NCI-H526 (cell line): ENCODE measurements at regions not wholly inside any gene's neighbourhood (a gene's known extent, or its start where the extent isn't known, plus 50 kb on each side); places are given as distances from the start of the nearest gene placed in this dataset.

Experiments
- DNase-seq, 2 experiments: peaks; one replicate each; lab custom pipeline; 2025; lab: John Stamatoyannopoulos, UW

GRCh38 chr20:24376311-24377099, 92.9 kb upstream of the SYNDIG1 start:
- peak; percentile 72 to 75 for DNase-seq

- no peak for DNase-seq
These were observed 96.1 kb upstream of the SYNDIG1 start for GRCh38 chr20:24373372-24373771.

- no peak for DNase-seq
These were observed 98.3 kb upstream of the SYNDIG1 start for GRCh38 chr20:24370911-24371695.

DNA sequence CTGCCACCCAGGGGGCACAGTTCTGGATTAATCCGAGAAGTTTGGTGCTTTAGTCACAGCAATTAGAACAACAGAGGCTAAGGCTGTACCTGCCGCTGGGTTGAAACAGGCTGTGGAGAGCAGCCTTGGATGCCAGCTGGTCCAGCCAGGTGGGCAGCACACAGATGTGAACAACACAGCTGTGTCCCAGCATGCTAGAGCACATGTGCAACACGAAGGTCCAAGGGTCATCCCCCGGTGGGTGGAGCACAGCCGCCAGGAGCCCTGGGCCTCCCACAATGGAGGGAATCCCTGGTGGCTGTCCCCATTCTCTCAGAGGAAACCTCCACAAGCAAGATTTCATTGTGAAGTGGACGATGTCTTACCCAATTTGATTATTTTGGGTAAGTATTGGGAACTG, 99.2 kb upstream of the SYNDIG1 start:
- no peak for DNase-seq

DNA sequence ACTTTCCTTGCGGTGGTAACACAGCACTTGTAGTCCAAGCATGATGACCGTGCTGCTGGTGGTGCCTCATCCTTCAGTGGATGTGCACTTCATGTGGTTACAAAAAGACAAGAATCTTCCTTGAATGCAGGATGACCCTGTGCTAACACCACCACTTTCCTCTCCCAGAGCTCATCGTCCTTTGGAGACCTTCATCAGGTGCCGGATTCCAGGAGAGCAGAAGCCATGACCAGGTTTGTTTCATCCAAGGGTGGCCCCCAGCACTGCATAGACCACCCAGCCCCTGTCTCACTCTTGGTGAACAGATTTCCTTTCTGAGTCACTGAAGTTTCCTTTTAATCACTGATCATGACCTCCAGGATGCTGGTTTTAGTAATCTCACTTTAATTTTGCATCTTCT, 101.2 kb upstream of the SYNDIG1 start:
- no peak for DNase-seq

DNA sequence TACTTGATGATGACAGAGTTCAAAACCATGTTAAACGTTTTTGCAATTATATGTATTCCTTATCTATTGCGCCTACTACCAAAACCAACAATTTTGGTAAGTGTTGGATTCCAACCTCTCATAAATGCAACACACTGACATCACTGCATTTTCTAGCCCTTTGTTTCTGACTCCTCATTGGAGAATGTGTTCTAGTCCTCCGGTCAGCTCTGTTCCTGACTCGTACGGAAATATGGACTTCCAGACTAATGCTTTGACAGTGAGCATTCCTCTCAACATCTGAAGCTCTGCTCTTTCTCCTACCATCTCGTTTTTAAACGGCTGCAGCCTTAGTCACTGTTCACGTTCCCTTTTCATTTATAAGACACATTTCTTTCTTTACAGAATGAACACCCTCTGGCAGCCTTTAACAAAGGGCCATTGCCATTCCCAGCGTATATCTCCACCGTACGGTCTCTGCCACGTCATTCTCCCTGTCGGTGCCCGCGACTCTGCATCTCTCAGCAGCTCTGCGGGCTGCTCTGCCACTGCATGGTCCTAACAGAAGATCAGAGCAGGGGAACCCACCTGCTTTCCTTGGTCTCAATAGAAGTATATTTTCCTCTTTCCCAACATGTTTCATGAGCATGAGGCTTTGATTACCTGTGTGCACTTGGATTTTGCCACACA, 103.0 kb upstream of the SYNDIG1 start:
- no peak for DNase-seq

DNA sequence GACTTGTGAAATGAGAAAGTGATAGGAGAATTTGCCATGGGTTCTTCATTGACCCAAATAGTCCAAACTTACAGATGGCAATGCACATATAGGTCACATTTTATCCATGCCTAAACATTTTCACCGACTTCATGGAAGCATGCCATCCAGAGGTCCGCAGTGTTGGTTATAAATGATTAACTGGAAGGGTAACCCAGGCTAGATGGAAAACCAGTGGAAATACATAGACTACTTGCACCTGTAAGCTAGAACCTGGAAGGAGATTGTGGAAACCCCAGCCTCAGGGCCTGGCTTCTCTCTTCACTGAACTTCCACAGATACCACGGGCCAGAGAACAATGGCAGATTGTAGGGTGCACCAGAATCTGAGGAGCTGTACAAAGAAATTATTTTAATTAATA, 103.8 kb upstream of the SYNDIG1 start:
- peak; percentile 21 to 51 for DNase-seq

GRCh38 chr20:24364482-24364881, 104.9 kb upstream of the SYNDIG1 start:
- peak; percentile 64 to 77 for DNase-seq

DNA sequence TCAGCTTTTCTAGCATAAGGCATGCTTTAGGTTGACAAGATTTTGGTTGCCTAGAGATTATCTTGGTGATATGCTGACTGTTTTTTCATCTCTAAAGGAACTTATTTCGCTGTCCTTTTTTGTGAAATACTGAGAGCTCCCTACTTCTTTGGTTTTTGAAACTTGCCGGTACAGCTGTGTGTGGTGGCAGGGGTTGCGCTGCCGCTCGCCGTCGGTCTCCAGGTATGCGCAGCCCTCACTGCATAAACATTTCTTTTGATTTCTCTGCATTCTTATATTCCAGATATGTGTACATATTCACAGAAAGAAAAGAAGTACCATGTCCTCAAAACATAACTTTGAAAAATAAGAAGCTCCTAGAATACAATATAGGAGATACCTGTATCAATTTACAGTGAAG, 106.4 kb upstream of the SYNDIG1 start:
- no peak for DNase-seq

DNA sequence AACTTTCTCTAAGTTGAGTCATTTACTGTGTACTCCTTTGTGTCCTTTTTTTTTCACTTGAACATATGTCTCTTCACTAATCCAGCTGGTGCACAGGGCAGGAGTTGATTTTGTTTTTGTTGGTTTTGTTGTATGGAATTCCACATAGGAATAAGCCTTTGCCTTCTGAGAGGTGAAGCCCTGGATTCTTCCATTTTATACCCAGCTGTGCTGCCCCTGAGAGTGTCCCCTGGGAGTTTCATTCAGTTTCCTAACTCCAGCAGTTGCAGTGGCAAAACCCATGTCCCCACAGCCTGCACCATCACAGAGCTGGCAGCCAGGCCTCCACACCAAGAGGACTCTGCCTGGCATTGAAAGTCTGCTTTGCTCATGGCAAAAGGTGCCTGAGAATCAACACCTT, 107.3 kb upstream of the SYNDIG1 start:
- DNase-seq = no peak

DNA sequence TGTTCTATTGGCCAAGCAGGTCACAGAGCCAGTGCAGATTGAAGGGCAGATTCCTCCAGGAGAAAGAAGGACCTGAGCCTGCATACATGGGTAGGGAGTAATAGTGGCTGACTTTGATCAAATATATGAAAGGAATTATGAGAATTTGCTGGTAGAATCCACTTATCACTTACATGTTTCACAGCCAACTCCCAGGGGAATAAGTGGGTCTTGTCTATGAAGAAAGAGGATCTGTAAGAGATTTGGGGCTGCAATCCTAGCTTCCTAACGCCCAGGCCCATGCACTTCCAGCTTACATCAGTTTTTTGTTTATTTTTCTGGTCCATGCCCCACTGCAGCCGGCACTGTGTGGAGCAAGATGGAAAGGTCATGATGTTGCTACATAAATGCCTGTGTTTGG, 107.9 kb upstream of the SYNDIG1 start:
- DNase-seq = no peak

DNA sequence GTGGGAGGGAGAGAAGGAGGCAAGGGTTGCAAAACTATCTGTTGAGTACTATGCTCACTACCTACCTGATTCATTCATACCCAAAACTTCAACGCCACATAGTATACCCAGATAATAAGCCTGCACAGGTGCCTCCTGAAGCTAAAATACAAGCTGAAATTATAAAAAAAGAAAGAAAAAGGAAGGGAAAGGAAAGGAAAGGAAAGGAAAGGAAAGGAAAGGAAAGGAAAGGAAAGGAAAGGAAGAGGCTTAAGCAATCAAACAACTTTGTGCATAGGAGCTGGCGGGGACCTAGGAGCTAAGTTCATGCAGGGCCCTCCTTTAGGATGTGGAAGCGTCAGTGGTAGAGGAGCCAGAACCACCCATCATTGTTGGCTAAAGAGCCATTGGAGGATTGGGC, 108.9 kb upstream of the SYNDIG1 start:
- DNase-seq = no peak

DNA sequence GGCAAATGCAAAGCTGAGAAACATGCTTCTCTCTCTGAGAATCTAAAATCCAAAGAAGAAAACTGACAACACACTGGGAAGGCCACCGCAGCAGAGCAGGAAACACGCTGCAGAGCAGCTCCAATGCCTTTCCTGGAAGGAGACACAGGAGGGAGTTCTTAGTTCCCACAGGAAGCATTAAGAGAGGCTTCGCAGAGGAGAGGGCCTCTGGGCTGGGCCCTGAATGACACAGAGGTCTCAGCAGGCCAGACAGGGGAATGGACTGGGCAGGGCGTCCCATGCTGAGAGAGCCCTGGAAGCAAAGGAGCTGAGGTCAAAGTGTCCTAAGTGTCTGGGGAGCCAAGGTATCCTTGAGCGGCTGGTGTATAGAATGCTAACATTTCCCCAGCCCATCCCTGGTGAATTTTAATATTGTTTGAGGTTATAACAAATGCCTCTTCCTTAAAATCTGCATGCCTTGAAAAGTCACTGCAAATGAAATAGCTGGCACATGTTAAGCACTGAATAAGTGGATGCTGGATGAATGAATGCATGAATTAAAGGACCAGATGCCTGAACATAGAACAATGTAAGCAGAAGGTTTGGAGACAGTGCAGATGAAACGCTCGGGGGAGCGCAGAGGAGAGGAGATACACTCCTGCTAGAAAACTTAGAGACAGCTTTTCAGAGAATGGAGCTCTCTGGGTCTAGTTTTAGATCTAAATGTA, 110.0 kb upstream of the SYNDIG1 start:
- no peak for DNase-seq

DNA sequence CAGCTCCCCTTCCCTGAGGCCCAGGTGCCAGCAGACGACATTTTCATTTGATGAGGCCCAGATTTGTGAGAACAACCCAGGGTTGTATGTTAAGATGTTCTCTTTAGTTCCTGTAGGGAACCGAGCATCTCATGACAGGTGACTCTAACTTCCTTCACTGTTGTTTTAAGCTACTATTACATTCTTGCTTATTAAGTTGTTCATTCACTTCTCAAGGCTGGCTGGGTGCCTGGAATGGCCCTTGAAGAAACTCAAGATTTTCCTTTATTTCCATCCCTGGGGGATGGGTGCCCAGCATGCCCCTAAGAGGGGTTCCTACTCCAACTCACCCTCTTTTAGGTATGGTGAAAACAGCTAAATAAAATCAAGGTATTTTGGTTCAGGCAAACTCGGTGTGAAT, 111.5 kb upstream of the SYNDIG1 start:
- no peak for DNase-seq

- DNase-seq = no peak
These were observed 112.3 kb upstream of the SYNDIG1 start for GRCh38 chr20:24357177-24357576.

DNA sequence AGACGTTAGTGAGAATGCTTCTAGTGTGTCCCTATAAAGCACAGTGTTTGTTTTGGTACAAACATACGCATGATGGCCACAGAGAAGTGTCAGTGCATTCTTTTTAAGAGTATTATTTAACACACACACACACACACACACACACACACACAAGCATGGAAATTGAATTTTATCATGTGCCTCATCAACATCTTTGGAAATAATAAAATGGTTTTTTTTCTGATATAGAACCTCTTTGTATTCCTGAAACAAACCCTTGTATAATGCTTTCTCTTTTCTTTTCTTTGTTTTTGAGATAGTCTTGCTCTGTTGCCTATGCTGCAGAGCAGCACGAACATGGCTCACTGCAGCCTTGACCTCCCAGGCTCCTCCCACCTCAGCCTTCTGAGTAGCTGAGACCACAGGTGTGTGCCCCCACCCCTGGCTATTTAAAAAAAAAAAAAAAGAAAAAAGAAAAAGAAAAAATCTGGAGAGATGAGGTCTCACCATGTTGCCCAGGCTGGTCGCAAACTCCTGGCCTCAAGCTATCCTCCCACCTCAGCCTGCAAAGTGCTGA, 116.2 kb upstream of the SYNDIG1 start:
- DNase-seq = no peak

DNA sequence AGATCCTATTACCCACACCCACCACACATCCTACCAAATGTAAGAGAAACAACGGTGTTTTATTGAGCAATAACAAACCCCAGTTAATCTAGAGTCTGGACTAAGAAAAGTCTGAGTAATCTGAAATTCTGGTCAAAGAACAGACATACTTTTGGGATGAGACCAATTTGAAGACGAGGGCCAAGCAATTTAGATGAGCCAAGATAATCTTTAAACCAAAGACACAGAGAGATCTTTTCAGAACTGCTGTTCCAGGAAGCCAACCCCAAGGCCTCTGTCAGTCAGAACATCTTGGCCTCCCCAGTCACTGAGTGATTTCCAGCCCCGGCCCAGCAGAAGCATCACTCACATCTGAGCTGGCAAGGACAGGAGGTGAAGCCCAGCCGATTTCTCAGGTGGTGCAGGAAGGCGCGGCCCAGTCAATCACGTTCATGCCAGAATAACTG, 118.5 kb upstream of the SYNDIG1 start:
- no peak for DNase-seq

DNA sequence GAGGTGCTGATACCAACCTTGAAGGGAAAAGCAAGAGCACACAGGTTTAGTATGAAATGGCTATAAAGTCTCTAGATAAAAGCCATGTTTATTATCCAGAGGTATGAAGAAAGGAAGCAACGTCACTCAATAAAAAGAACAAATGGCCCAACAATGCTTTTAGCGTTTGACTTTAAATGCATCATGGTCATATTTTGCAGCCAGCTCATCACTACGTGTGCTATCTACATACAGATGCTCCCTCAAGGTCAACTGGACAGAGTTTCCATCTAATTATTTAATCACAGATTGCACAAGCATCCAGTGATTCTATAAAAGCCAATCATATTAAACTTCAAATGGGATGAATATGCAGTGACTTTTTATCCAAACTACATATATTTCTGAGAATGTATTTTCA, 127.6 kb upstream of the SYNDIG1 start:
- DNase-seq = no peak

DNA sequence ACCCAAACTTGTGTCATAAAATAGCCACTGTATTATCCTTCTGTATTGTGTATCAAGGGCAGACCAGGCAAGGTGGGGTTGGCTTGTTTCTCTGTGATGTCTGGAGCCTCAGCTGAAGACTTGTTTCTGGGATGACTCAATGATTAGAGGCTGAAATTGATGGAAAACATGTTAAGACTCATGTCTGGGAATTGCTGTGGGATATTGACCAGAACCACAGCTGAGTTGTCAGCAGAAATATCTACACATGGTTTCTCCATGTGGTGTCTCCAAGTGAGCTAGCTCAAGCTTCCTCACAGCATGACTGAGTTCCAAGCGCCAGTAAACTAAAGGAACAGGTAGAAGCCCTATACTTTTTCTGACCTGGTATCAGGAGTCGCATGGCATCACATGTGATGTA, 128.5 kb upstream of the SYNDIG1 start:
- DNase-seq = no peak

DNA sequence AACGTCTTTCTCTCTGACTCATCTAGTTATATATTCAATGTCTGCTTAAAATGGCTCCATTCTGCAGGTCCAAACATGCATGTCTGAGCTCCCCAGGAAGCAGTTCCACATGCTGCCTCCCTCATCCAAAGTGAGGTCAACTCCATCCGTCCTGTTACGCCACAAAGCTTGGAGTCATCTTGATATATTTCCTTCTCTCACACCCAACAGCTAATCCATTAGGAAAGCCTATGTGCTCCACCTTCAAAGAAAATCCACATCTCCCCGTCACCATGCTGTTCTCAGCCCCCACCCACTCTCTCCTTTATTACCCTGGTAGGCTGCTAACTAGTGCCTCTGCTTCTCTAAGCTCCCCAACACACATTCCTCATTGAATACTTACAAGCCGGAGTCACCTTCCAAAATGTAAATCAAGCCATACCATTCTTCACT, 130.2 kb upstream of the SYNDIG1 start:
- DNase-seq = no peak

DNA sequence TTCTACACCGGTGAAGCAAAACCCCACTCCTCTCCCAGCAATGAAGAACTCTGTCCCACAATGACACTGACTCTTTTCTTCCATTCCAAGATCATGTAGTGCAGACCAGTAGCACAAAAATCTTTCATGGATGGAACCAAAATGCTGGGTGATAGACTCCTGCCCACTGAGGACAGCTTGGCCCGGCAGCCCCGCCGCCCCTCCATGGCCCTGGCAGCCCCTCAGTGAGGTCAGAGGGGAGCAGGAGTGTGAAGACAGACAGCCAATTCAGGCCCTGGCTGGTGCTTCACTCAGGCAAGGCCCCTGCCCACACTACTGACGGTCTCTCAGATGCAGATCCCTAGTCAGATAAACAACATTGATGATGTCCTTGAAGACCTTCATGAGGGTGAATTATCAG, 131.9 kb upstream of the SYNDIG1 start:
- DNase-seq = no peak

GRCh38 chr20:24337069-24337468, 132.4 kb upstream of the SYNDIG1 start:
- DNase-seq = no peak
